Natural killer cell (primary cell): ENCODE measurements at regions not wholly inside any gene's neighbourhood (a gene's known extent, or its start where the extent isn't known, plus 50 kb on each side); places are given as distances from the start of the nearest gene placed in this dataset.

ENCODE experiments used
- ATAC-seq, 3 donors: fragments of 150-1000 bp in 2 of 3; fragments of 200-7000 bp in 1 of 3; cut with Tn5 transposase; 1 replicate in 1 of 3; 2 replicates in 2 of 3; pipeline ENCODE4 v1.10.0; 2021; ENCODE audit warnings: mild to moderate bottlenecking in 2 of 3, moderate library complexity in 2 of 3
- DNase-seq, 2 donors: peaks; one replicate each; pipeline versions ENCODE4 v3.0.0 to v3.0.0-alpha.2; 2013 to 2021; ENCODE audit warnings: mixed read lengths in 1 of 2
- H3K27ac ChIP-seq: one replicate; pipeline ENCODE4 v1.5.1; 2013; ENCODE audit warnings: mild to moderate bottlenecking, low read length
- H3K27me3 ChIP-seq: one replicate; pipeline ENCODE4 v1.6.1; 2013; ENCODE audit warnings: low read length; ENCODE audit not compliant: control insufficient read depth, insufficient read depth
- H3K36me3 ChIP-seq: one replicate; pipeline ENCODE4 v1.6.1; 2013; ENCODE audit warnings: low read length; ENCODE audit not compliant: control insufficient read depth, insufficient read depth
- H3K4me1 ChIP-seq: one replicate; pipeline ENCODE4 v1.6.1; 2013; ENCODE audit warnings: low read length; ENCODE audit not compliant: control insufficient read depth, insufficient read depth
- H3K4me3 ChIP-seq: one replicate; pipeline ENCODE4 v1.5.1; 2013; ENCODE audit warnings: low read length
- H3K9me3 ChIP-seq: one replicate; pipeline ENCODE4 v1.6.1; 2013; ENCODE audit warnings: low read length; ENCODE audit not compliant: control insufficient read depth, insufficient read depth
- H3K27ac Mint-ChIP-seq, 2 donors: one replicate each; pipeline ENCODE4 v1.8.0; 2022; ENCODE audit warnings: mild to moderate bottlenecking in 2 of 2, mixed read lengths in 2 of 2, moderate library complexity in 1 of 2
- H3K27me3 Mint-ChIP-seq, 2 donors: one replicate each; pipeline ENCODE4 v1.8.0; 2022; ENCODE audit warnings: low read depth in 2 of 2, mixed read lengths in 2 of 2
- H3K36me3 Mint-ChIP-seq: one replicate; pipeline ENCODE4 v1.8.0; 2022; ENCODE audit warnings: mixed read lengths
- H3K4me1 Mint-ChIP-seq, 2 donors: one replicate each; pipeline ENCODE4 v1.8.0; 2022; ENCODE audit warnings: mixed read lengths in 2 of 2
- H3K4me3 Mint-ChIP-seq: one replicate; pipeline ENCODE4 v1.8.0; 2022; ENCODE audit warnings: mild to moderate bottlenecking, moderate library complexity, mixed read lengths
- H3K9me3 Mint-ChIP-seq, 2 donors: one replicate each; pipeline ENCODE4 v1.8.0; 2022; ENCODE audit warnings: mixed read lengths in 2 of 2
- CTCF ChIP-seq: fragments of 200-600 bp; IDR thresholded peaks from one replicate; pipeline ENCODE4 v1.8.0; 2022; ENCODE audit warnings: antibody characterized with exemption
- WGBS: methylation state at CpG from one replicate; pipeline ENCODE4 v1.1.7; 2013; ENCODE audit warnings: missing lambda C conversion rate; ENCODE audit not compliant: insufficient coverage; 5-methylcytosine and 5-hydroxymethylcytosine counted together
- intact Hi-C: fragments of 100-400 bp; cut with micrococcal nuclease; formaldehyde crosslinking; loops from one replicate; pipeline ENCODE4 v1.14.2; 2022

GRCh38 chr5:159844267-159845121, 71.8 kb upstream of the ADRA1B start:
- Mint-ChIP-seq H3K27ac (no peak overlapping the region), H3K27me3 (peaks cover 8 to 23% of the 10 kb centered on the region in 2 donors), H3K36me3 (no peaks in the 10 kb centered on the region), H3K4me3 (no peak overlapping the region), H3K4me1 (no peaks in the 10 kb centered on the region), H3K9me3 (no peaks in the 10 kb centered on the region)
- H3K27ac ChIP-seq = no peak overlapping the region
- no peak for DNase-seq
- no peak overlapping the region for H3K4me3 ChIP-seq
- no peaks in the 10 kb centered on the region for H3K27me3 ChIP-seq
- H3K36me3 ChIP-seq = no peaks in the 10 kb centered on the region
- ATAC-seq = no peak
- WGBS = 100% methylated on average over 1 of the region's 1 CpG
- no peak for TF ChIP-seq CTCF
- no peaks in the 10 kb centered on the region for H3K4me1 ChIP-seq
- no peaks in the 10 kb centered on the region for H3K9me3 ChIP-seq
- intact Hi-C loops = no loop called here

GRCh38 chr5:159849437-159850083, 66.7 kb upstream of the ADRA1B start:
- no peak overlapping the region for H3K4me3 ChIP-seq
- Mint-ChIP-seq H3K27ac (no peak overlapping the region), H3K27me3 (peaks cover 3 to 8% of the 10 kb centered on the region in 2 donors), H3K9me3 (no peaks in the 10 kb centered on the region), H3K4me1 (no peaks in the 10 kb centered on the region), H3K4me3 (no peak overlapping the region), H3K36me3 (no peaks in the 10 kb centered on the region)
- DNase-seq (no peak), ATAC-seq (no peak)
- no peaks in the 10 kb centered on the region for H3K27me3 ChIP-seq
- H3K9me3 ChIP-seq = no peaks in the 10 kb centered on the region
- WGBS = 100% methylated on average over 2 of the region's 3 CpGs
- intact Hi-C loops = no loop called here
- no peak for TF ChIP-seq CTCF
- no peaks in the 10 kb centered on the region for H3K4me1 ChIP-seq
- H3K27ac ChIP-seq = no peak overlapping the region
- no peaks in the 10 kb centered on the region for H3K36me3 ChIP-seq

GRCh38 chr5:159850160-159850559, 66.1 kb upstream of the ADRA1B start:
- Mint-ChIP-seq H3K36me3 (no peaks in the 10 kb centered on the region), H3K9me3 (no peaks in the 10 kb centered on the region), H3K4me3 (no peak overlapping the region), H3K4me1 (no peaks in the 10 kb centered on the region), H3K27me3 (peaks cover 9 to 11% of the 10 kb centered on the region in 2 donors), H3K27ac (no peak overlapping the region)
- no peaks in the 10 kb centered on the region for H3K36me3 ChIP-seq
- no peaks in the 10 kb centered on the region for H3K4me1 ChIP-seq
- H3K27me3 ChIP-seq = no peaks in the 10 kb centered on the region
- TF ChIP-seq CTCF = no peak
- no peak for DNase-seq
- H3K9me3 ChIP-seq = no peaks in the 10 kb centered on the region
- intact Hi-C loops = no loop called here
- no peak overlapping the region for H3K27ac ChIP-seq
- no peak overlapping the region for H3K4me3 ChIP-seq
- no peak for ATAC-seq
- 78% methylated on average over 5 of the region's 6 CpGs for WGBS
